ENCODE measurements at regions not wholly inside any gene's neighbourhood (a gene's known extent, or its start where the extent isn't known, plus 50 kb on each side); places are given as distances from the start of the nearest gene placed in this dataset.

DNA sequence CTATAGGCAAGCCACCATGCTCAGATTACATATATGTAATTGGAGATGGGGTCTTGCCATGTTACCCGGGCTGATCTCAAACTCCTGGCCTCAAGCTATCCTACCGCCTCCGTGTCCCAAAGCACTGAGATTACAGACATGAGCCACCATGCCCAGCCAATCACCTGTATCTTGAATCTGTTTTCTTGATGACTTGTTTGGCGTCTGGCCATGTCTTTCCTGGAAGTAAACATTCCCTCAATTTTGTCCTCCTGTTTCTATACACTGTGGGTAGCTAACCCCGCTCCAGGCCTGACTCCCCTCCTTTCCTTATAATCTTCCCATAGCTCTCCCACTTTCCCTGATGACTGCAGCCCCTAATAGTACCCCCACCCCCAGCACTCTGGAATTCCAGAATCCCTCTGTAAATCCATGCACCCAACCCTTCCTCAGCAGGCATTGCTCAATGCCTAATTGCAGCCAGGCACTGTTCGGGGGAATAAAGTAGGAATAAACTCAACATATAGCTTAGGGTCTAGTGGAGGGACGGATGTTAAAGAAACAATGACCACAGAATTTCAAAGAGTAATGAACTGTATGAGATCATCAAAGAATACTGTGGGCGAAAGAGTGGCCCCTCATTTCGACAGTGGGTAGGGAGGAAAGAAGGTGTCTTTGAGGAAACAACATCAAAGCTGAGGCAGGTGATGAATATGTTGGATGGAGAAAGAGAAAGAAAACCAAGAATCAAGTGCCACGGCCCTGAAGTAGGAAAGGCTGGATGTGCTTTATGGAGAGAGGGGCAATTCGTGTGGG is 161.5 kb downstream of the ADSS2 start:
- H3K9me3 ChIP-seq (ENCODE audit: control insufficient read depth in 2 of 3, insufficient read depth in 1 of 3, low read length in 3 of 3), result no peaks in the 10 kb centered on the region
- DNase-seq (peak in 1 of 5 donors; percentile 16), FAIRE-seq (no peak)
- H3K36me3 ChIP-seq (ENCODE audit: control insufficient read depth in 2 of 3, insufficient read depth in 3 of 3, low read length in 3 of 3), result no peaks in the 10 kb centered on the region
- no peak overlapping the region for H3K27ac ChIP-seq (ENCODE audit: low read depth in 2 of 2, low read length in 2 of 2)
- H3K9ac ChIP-seq (ENCODE audit: low read length in 3 of 3), result no peak overlapping the region
- H3K4me1 ChIP-seq (ENCODE audit: control insufficient read depth in 2 of 3, insufficient read depth in 2 of 3, low read depth in 1 of 3, low read length in 3 of 3), result no peaks in the 10 kb centered on the region
- intact Hi-C loops (cut with DNase I), result no loop called here
- H3K27me3 ChIP-seq (ENCODE audit: control insufficient read depth, insufficient read depth, low read length), result no peaks in the 10 kb centered on the region
- H3K4me3 ChIP-seq (ENCODE audit: low read length in 3 of 3), result no peak overlapping the region
- no peak for TF ChIP-seq CTCF (IDR thresholded peaks at IDR 0.05; ENCODE audit: borderline replicate concordance, extremely low read depth, insufficient read depth)

GRCh38 chr1:244291236-244292201 is 160.2 kb downstream of the ADSS2 start:
- FAIRE-seq (no peak), DNase-seq (peak in 1 of 5 donors; percentile 28)
- intact Hi-C loops (cut with DNase I), result no loop called here

GRCh38 chr1:244294599-244295224 is 157.0 kb downstream of the ADSS2 start:
- TF ChIP-seq CTCF (IDR thresholded peaks at IDR 0.05; ENCODE audit: borderline replicate concordance, extremely low read depth, insufficient read depth), result no peak
- H3K27ac ChIP-seq (ENCODE audit: low read depth in 2 of 2, low read length in 2 of 2), result no peak overlapping the region
- FAIRE-seq (no peak), DNase-seq (no peak)
- intact Hi-C loops (cut with DNase I), result no loop called here
- H3K27me3 ChIP-seq (ENCODE audit: control insufficient read depth, insufficient read depth, low read length), result no peaks in the 10 kb centered on the region
- no peak overlapping the region for H3K4me3 ChIP-seq (ENCODE audit: low read length in 3 of 3)
- peaks cover 0 to 3% (median 0%) of the 10 kb centered on the region in 3 donors for H3K4me1 ChIP-seq (ENCODE audit: control insufficient read depth in 2 of 3, insufficient read depth in 2 of 3, low read depth in 1 of 3, low read length in 3 of 3)
- no peak overlapping the region for H3K9ac ChIP-seq (ENCODE audit: low read length in 3 of 3)
- H3K9me3 ChIP-seq (ENCODE audit: control insufficient read depth in 2 of 3, insufficient read depth in 1 of 3, low read length in 3 of 3), result no peaks in the 10 kb centered on the region
- no peaks in the 10 kb centered on the region for H3K36me3 ChIP-seq (ENCODE audit: control insufficient read depth in 2 of 3, insufficient read depth in 3 of 3, low read length in 3 of 3)

More at GRCh38 chr1:244291236-244292201, 160.2 kb downstream of the ADSS2 start:
- Histone ChIP-seq H3K4me1 (ENCODE audit: control insufficient read depth in 2 of 3, insufficient read depth in 2 of 3, low read depth in 1 of 3, low read length in 3 of 3) (no peaks in the 10 kb centered on the region), H3K27ac (ENCODE audit: low read depth in 2 of 2, low read length in 2 of 2) (no peak overlapping the region), H3K9me3 (ENCODE audit: control insufficient read depth in 2 of 3, insufficient read depth in 1 of 3, low read length in 3 of 3) (no peaks in the 10 kb centered on the region), H3K36me3 (ENCODE audit: control insufficient read depth in 2 of 3, insufficient read depth in 3 of 3, low read length in 3 of 3) (no peaks in the 10 kb centered on the region), H3K4me3 (ENCODE audit: low read length in 3 of 3) (no peak overlapping the region), H3K27me3 (ENCODE audit: control insufficient read depth, insufficient read depth, low read length) (no peaks in the 10 kb centered on the region), H3K9ac (ENCODE audit: low read length in 3 of 3) (no peak overlapping the region)
- TF ChIP-seq CTCF (IDR thresholded peaks at IDR 0.05; ENCODE audit: borderline replicate concordance, extremely low read depth, insufficient read depth), result no peak

Measured in kidney (tissue), 13 donors.